ENCODE measurements at regions not wholly inside any gene's neighbourhood (a gene's known extent, or its start where the extent isn't known, plus 50 kb on each side); places are given as distances from the start of the nearest gene placed in this dataset.

- TF ChIP-seq ZNF462 (CRISPR knock-in tag; IDR thresholded peaks at IDR 0.05) (no peak), ZNF114 (CRISPR knock-in tag; IDR thresholded peaks at IDR 0.05) (no peak), EZH2phosphoT487 (IDR thresholded peaks at IDR 0.05; ENCODE audit: unreplicated experiment) (no peak), NANOG (IDR thresholded peaks at IDR 0.05; ENCODE audit: borderline replicate concordance) (no peak)
Observed at GRCh38 chr2:13143451-13143850, 426.7 kb downstream of the TRIB2 start (continued).

- no peaks in the 10 kb centered on the region for H3K27me3 ChIP-seq (ENCODE audit: insufficient read depth)
- DNase-seq (ENCODE audit: low spot score) = no peak
- H4K20me1 ChIP-seq (replicated peaks; ENCODE audit: insufficient read depth) = no peaks in the 10 kb centered on the region
- no peaks in the 10 kb centered on the region for H3K9me3 Mint-ChIP-seq
- ATAC-seq = no peak
- H3K36me3 Mint-ChIP-seq (ENCODE audit: low read depth) = no peaks in the 10 kb centered on the region
- H3K79me2 ChIP-seq (replicated peaks; ENCODE audit: insufficient read depth) = no peaks in the 10 kb centered on the region
- H3K4me3 ChIP-seq = no peak overlapping the region
- H3K27me3 Mint-ChIP-seq (ENCODE audit: insufficient read depth, low read depth, poor library complexity) = no peaks in the 10 kb centered on the region
- H3K4me3 Mint-ChIP-seq = no peak overlapping the region
- H2AFZ ChIP-seq = no peak overlapping the region
- no peaks in the 10 kb centered on the region for H3K4me1 ChIP-seq (ENCODE audit: insufficient read depth)
- H3K4me2 ChIP-seq = no peak overlapping the region
- no peaks in the 10 kb centered on the region for H3K9me2 ChIP-seq (ENCODE audit: insufficient read depth)
- H3K36me3 ChIP-seq (ENCODE audit: insufficient read depth) = no peaks in the 10 kb centered on the region
- no peak overlapping the region for H3K27ac ChIP-seq (ENCODE audit: low read depth)
- H3K27ac Mint-ChIP-seq = no peak overlapping the region
- no peaks in the 10 kb centered on the region for H3F3A ChIP-seq (replicated peaks; ENCODE audit: low read depth)
- no peaks in the 10 kb centered on the region for H3K4me1 Mint-ChIP-seq
- TF ChIP-seq CREB1 (CRISPR knock-in tag; IDR thresholded peaks at IDR 0.05; ENCODE audit: low read depth) (no peak), EZH2phosphoT487 (IDR thresholded peaks at IDR 0.05; ENCODE audit: unreplicated experiment) (no peak), STAT1 (IDR thresholded peaks at IDR 0.05; ENCODE audit: unreplicated experiment) (no peak), POLR2AphosphoS5 (IDR thresholded peaks at IDR 0.05; ENCODE audit: low read depth) (no peak), REST (IDR thresholded peaks at IDR 0.05; ENCODE audit: unreplicated experiment) (no peak), ETS1 (IDR thresholded peaks at IDR 0.05) (no peak), ZNF331 (CRISPR knock-in tag; IDR thresholded peaks at IDR 0.05; ENCODE audit: low read depth) (no peak), NANOG (IDR thresholded peaks at IDR 0.05; ENCODE audit: borderline replicate concordance) (no peak)
Observed at GRCh38 chr2:13156916-13157315, 440.2 kb downstream of the TRIB2 start.
